ENCODE measurements at regions not wholly inside any gene's neighbourhood (a gene's known extent, or its start where the extent isn't known, plus 50 kb on each side); places are given as distances from the start of the nearest gene placed in this dataset.

DNA sequence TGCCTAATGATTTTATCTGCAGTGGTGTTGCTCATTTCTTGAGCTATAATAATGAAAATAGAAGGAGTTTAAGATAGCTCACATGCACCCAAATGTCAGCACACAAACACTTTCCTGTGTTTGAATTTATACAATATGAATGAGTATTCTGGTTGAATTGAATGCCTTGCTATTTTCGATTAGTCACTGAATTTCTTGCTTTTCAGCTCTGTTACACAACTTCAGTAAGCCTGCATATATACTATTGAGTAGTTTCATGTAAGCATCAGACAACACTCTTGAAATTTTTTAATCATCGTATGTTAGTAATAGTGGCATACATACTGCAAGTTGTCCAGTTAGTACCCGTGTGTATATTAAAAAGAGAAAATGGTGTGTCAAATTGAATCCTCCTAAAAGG is 281.5 kb upstream of the GRIA1 start (continued):
- TF ChIP-seq ZSCAN18 (tag by site-specific recombination; IDR thresholded peaks at IDR 0.05) (no peak), ZNF544 (tag by site-specific recombination; IDR thresholded peaks at IDR 0.05) (no peak), ZNF626 (tag by site-specific recombination; IDR thresholded peaks at IDR 0.05) (no peak)

- ChIA-PET CTCF (interaction anchor here (0.6 kb wide), 1 partner anchor 8 kb away, joined by 3 read pairs; no protein-coding TSS in a partner anchor), POLR2A (no interaction called here)
- H3K4me1 ChIP-seq (ENCODE audit: control insufficient read depth, insufficient read depth, low read length), result no peaks in the 10 kb centered on the region
- H3K4me3 ChIP-seq (ENCODE audit: low read depth, low read length), result no peak overlapping the region
- H3K9me3 ChIP-seq (ENCODE audit: control insufficient read depth, insufficient read depth, low read depth, low read length), result no peaks in the 10 kb centered on the region
- no peak overlapping the region for H3K27ac ChIP-seq (ENCODE audit: extremely low read depth, low read depth, low read length)
- TF ChIP-seq ZNF354C (tag by site-specific recombination; IDR thresholded peaks at IDR 0.05; ENCODE audit: borderline replicate concordance, low read depth) (no peak), ZNF830 (tag by site-specific recombination; IDR thresholded peaks at IDR 0.05; ENCODE audit: low read depth) (no peak)
- H3K36me3 ChIP-seq (ENCODE audit: control insufficient read depth in 2 of 2, insufficient read depth in 1 of 2, low read length in 2 of 2), result no peaks in the 10 kb centered on the region
Measured at GRCh38 chr5:153209687-153210086, 280.8 kb upstream of the GRIA1 start.

DNA sequence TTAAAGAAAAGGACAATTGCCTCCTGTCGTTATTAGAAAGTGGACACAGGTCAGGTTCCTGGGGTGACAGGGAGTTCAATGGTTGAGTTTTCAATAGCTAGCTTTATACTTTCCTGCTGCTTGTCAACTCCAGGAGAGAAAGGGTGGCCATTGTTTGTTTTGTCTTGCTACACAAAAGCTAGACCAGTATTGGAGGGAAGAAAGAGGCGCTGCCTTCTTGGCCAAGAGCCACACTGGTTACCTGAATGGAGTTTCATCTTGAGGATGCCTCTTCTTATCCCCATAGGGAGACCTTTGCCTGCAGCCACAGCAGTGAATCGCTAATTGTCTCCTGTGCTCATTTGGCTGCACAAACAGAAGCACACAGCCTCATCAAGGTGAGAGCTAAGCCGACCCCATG is 279.4 kb upstream of the GRIA1 start:
- Histone ChIP-seq H3K36me3 (ENCODE audit: control insufficient read depth in 2 of 2, insufficient read depth in 1 of 2, low read length in 2 of 2) (no peaks in the 10 kb centered on the region), H3K4me3 (ENCODE audit: low read depth, low read length) (no peak overlapping the region), H3K27ac (ENCODE audit: extremely low read depth, low read depth, low read length) (no peak overlapping the region), H3K9me3 (ENCODE audit: control insufficient read depth, insufficient read depth, low read depth, low read length) (no peaks in the 10 kb centered on the region), H3K4me1 (ENCODE audit: control insufficient read depth, insufficient read depth, low read length) (no peaks in the 10 kb centered on the region)
- TF ChIP-seq KLF17 (tag by site-specific recombination; IDR thresholded peaks at IDR 0.05) (no peak), ZNF248 (tag by site-specific recombination; IDR thresholded peaks at IDR 0.05) (no peak), ZNF514 (tag by site-specific recombination; IDR thresholded peaks at IDR 0.05) (no peak), ZNF26 (tag by site-specific recombination; IDR thresholded peaks at IDR 0.05) (no peak), ZNF221 (tag by site-specific recombination; IDR thresholded peaks at IDR 0.05; ENCODE audit: borderline replicate concordance) (no peak), ZNF324 (tag by site-specific recombination; IDR thresholded peaks at IDR 0.05) (no peak), ZNF155 (tag by site-specific recombination; IDR thresholded peaks at IDR 0.05) (no peak)
- TF ChIP-seq, protein P1, sequence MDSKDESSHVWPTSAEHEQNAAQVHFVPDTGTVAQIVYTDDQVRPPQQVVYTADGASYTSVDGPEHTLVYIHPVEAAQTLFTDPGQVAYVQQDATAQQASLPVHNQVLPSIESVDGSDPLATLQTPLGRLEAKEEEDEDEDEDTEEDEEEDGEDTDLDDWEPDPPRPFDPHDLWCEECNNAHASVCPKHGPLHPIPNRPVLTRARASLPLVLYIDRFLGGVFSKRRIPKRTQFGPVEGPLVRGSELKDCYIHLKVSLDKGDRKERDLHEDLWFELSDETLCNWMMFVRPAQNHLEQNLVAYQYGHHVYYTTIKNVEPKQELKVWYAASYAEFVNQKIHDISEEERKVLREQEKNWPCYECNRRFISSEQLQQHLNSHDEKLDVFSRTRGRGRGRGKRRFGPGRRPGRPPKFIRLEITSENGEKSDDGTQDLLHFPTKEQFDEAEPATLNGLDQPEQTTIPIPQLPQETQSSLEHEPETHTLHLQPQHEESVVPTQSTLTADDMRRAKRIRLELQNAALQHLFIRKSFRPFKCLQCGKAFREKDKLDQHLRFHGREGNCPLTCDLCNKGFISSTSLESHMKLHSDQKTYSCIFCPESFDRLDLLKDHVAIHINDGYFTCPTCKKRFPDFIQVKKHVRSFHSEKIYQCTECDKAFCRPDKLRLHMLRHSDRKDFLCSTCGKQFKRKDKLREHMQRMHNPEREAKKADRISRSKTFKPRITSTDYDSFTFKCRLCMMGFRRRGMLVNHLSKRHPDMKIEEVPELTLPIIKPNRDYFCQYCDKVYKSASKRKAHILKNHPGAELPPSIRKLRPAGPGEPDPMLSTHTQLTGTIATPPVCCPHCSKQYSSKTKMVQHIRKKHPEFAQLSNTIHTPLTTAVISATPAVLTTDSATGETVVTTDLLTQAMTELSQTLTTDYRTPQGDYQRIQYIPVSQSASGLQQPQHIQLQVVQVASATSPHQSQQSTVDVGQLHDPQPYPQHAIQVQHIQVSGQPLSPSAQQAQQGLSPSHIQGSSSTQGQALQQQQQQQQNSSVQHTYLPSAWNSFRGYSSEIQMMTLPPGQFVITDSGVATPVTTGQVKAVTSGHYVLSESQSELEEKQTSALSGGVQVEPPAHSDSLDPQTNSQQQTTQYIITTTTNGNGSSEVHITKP (tag by site-specific recombination; IDR thresholded peaks at IDR 0.05), result no peak
- CTCF ChIA-PET, result no interaction called here
- POLR2A ChIA-PET, result no interaction called here
